Ascending aorta (tissue), 2 donors: ENCODE measurements at regions not wholly inside any gene's neighbourhood (a gene's known extent, or its start where the extent isn't known, plus 50 kb on each side); places are given as distances from the start of the nearest gene placed in this dataset.

Experiments used
- DNase-seq, 2 donors: peaks; one replicate each; pipeline ENCODE4 v3.0.0-alpha.2; 2019; ENCODE audit warnings: low spot score in 2 of 2
- H3K27ac ChIP-seq, 2 donors: fragments of 200-600 bp; sonication (generic); one replicate each; pipeline ENCODE4 v1.5.1; 2016 to 2017; ENCODE audit warnings: mild to moderate bottlenecking in 1 of 2
- H3K27me3 ChIP-seq: fragments of 200-600 bp; sonication (generic); one replicate; pipeline ENCODE4 v1.5.1; 2017
- H3K36me3 ChIP-seq, 2 donors: fragments of 200-600 bp; sonication (generic); one replicate each; pipeline ENCODE4 v1.5.1; 2016
- H3K4me1 ChIP-seq, 2 donors: fragments of 200-600 bp; sonication (generic); one replicate each; pipeline ENCODE4 v1.5.1; 2016 to 2017; ENCODE audit warnings: mild to moderate bottlenecking in 1 of 2
- H3K4me3 ChIP-seq, 2 donors: fragments of 200-600 bp; sonication (generic); one replicate each; pipeline ENCODE4 v1.5.1; 2016 to 2017; ENCODE audit warnings: mild to moderate bottlenecking in 1 of 2
- H3K9me3 ChIP-seq, 2 donors: fragments of 200-600 bp; sonication (generic); one replicate each; pipeline ENCODE4 v1.5.1; 2016
- CTCF ChIP-seq, 3 experiments: fragments of 200-600 bp in 2 of 3; fragments of 450-650 bp in 1 of 3; sonication (generic) in 2 of 3; IDR thresholded peaks; one replicate each; pipeline ENCODE4 v1.5.1; 2016 to 2019; ENCODE audit warnings: antibody characterized with exemption in 3 of 3, mild to moderate bottlenecking in 1 of 3, moderate library complexity in 1 of 3
- intact Hi-C: fragments of 100-400 bp; cut with DNase I; formaldehyde crosslinking; loops from one replicate; pipeline ENCODE4 v1.15.1; 2023

- DNase-seq: no peak
- Histone ChIP-seq H3K9me3 (peaks cover 0 to 9% of the 10 kb centered on the region in 2 donors), H3K4me1 (no peaks in the 10 kb centered on the region), H3K4me3 (no peak overlapping the region), H3K27me3 (no peaks in the 10 kb centered on the region), H3K27ac (no peak overlapping the region), H3K36me3 (no peaks in the 10 kb centered on the region)
- intact Hi-C loops: no loop called here
- TF ChIP-seq CTCF (IDR thresholded peaks at IDR 0.05): no peak
Measured at GRCh38 chr9:129231022-129231739, 53.1 kb upstream of the IER5L start.

- no peaks in the 10 kb centered on the region for H3K27me3 ChIP-seq
- H3K27ac ChIP-seq: no peak overlapping the region
- no peak for DNase-seq
- no peaks in the 10 kb centered on the region for H3K36me3 ChIP-seq
- H3K4me1 ChIP-seq: no peaks in the 10 kb centered on the region
- no peak overlapping the region for H3K4me3 ChIP-seq
- peaks cover 0 to 9% of the 10 kb centered on the region in 2 donors for H3K9me3 ChIP-seq
- intact Hi-C loops: no loop called here
- no peak for TF ChIP-seq CTCF (IDR thresholded peaks at IDR 0.05)
Measured at GRCh38 chr9:129230302-129230701, 52.2 kb upstream of the IER5L start.
